OCI-LY7 (cell line): ENCODE measurements at regions not wholly inside any gene's neighbourhood (a gene's known extent, or its start where the extent isn't known, plus 50 kb on each side); places are given as distances from the start of the nearest gene placed in this dataset.

ENCODE experiments used
- BruUV-seq: library from RNA; stranded (reverse); fragments of 400-500 nt; replicated peaks from 2 replicates; lab custom pipeline; 2021; lab: Mats Ljungman, UMichigan
- CTCF ChIA-PET: fragments of 300-600 bp; sonication (Branson Sonifier 250); formaldehyde crosslinking; loops from one replicate; lab custom pipeline; 2022; ENCODE audit warnings: antibody characterized with exemption; ENCODE audit not compliant: unreplicated experiment; lab: Charles Lee
- POLR2A ChIA-PET: fragments of 300-600 bp; sonication (Branson Sonifier 250); formaldehyde crosslinking; loops from one replicate; lab custom pipeline; 2022; ENCODE audit warnings: antibody characterized with exemption; lab: Charles Lee
- DNase-seq: peaks from one replicate; pipeline ENCODE4 v3.0.0-alpha.2; 2015; ENCODE audit warnings: low spot score
- H2AFZ ChIP-seq: fragments of 200-600 bp; sonication (generic), shearing (Covaris generic); 2 replicates; pipeline ENCODE4 v1.6.1; 2014; ENCODE audit warnings: mild to moderate bottlenecking, antibody characterized with exemption, low read length, moderate library complexity
- H3K27ac ChIP-seq: fragments of 200-600 bp; sonication (generic); 2 replicates; pipeline ENCODE4 v1.5.1; 2014; ENCODE audit warnings: mixed run types, low read depth, mild to moderate bottlenecking, moderate library complexity, low read length, inconsistent platforms; ENCODE audit not compliant: poor library complexity, severe bottlenecking
- H3K36me3 ChIP-seq: fragments of 200-600 bp; sonication (generic); 2 replicates; pipeline ENCODE4 v1.6.1; 2014; ENCODE audit warnings: mild to moderate bottlenecking, antibody characterized with exemption, low read length, moderate library complexity, mixed read lengths; ENCODE audit not compliant: insufficient read depth
- H3K4me1 ChIP-seq: fragments of 200-600 bp; sonication (generic); 2 replicates; pipeline ENCODE4 v1.5.1; 2014; ENCODE audit warnings: mild to moderate bottlenecking, low read length; ENCODE audit not compliant: insufficient read depth, poor library complexity, severe bottlenecking
- H3K4me2 ChIP-seq: fragments of 200-600 bp; sonication (generic); 2 replicates; pipeline ENCODE4 v1.6.1; 2014; ENCODE audit warnings: mild to moderate bottlenecking, low read length
- H3K4me3 ChIP-seq: fragments of 200-600 bp; sonication (generic); 2 replicates; pipeline ENCODE4 v1.5.1; 2014; ENCODE audit warnings: mild to moderate bottlenecking, low read depth, low read length; ENCODE audit not compliant: poor library complexity, severe bottlenecking
- H3K79me2 ChIP-seq: fragments of 200-600 bp; sonication (generic); 2 replicates; pipeline ENCODE4 v1.6.1; 2016; ENCODE audit warnings: low read depth, mild to moderate bottlenecking, low read length, moderate library complexity, mixed read lengths; ENCODE audit not compliant: insufficient read depth
- H3K9me2 ChIP-seq: fragments of 200-600 bp; sonication (generic); 2 replicates; pipeline ENCODE4 v1.6.1; 2016; ENCODE audit warnings: mild to moderate bottlenecking, low read length, mixed read lengths; ENCODE audit not compliant: insufficient read depth
- H3K9me3 ChIP-seq: fragments of 200-600 bp; sonication (generic); 2 replicates; pipeline ENCODE4 v1.6.1; 2014; ENCODE audit warnings: mild to moderate bottlenecking, mixed run types, low read length, mixed read lengths
- H4K20me1 ChIP-seq: fragments of 200-600 bp; sonication (generic); 2 replicates; pipeline ENCODE4 v1.6.1; 2014; ENCODE audit warnings: mild to moderate bottlenecking, antibody characterized with exemption, low read length, moderate library complexity, mixed read lengths; ENCODE audit not compliant: insufficient read depth
- EZH2phosphoT487 ChIP-seq: fragments of 200-600 bp; sonication (generic); IDR thresholded peaks from 2 replicates; pipeline ENCODE4 v1.6.1; 2018; ENCODE audit warnings: low read depth, borderline replicate concordance, mild to moderate bottlenecking, mixed run types, antibody characterized with exemption, low read length, moderate library complexity, mixed read lengths
- intact Hi-C: fragments of 100-400 bp; cut with micrococcal nuclease; formaldehyde crosslinking; loops from one replicate; pipeline ENCODE4 v1.10.0; 2022; ENCODE audit not compliant: unreplicated experiment
- TF ChIP-seq, protein P1 (sequence below): fragments of 200-600 bp; sonication (generic); conservative IDR thresholded peaks from 2 replicates; pipeline ENCODE4 v1.5.1; 2014; ENCODE audit warnings: mild to moderate bottlenecking, antibody characterized with exemption, low read length, moderate library complexity, mixed read lengths

DNA sequence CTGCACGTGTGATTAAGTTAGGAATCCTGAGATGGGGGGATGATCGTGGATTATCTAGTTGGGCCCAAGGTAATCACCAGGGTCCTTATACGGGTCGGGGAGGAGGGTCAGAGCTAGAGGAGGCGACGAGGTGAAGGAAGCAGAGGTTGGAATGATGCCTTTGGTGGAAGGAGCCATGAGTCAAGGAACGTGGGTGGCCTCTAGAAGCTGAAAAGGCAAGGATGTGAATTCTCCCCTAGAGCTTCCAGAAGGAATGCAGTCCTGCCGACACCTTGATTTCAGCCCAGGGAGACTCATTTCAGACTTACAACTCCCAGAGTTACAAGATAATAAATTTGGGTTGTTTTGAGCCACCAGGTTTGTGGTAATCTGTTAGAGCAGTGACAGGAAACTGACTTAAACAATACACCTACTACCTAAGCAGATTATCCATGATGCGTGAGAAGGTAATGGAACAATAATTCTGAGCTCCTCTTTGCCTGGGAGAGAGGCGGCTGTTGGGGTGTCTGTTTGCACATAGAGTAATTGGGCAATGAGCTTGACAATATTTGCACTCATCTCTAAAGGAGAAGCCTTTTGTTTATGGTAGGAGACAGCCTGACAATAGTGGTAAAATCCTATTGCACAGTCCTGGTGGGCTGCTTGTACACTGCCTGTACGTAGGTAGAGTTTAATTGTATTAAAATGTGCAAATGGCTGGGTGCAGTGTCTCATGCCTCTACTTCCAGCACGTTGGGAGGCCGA, 129.3 kb upstream of the IER5L start:
- H3K4me2 ChIP-seq: no peak overlapping the region
- H3K27ac ChIP-seq: no peak overlapping the region
- no peaks in the 10 kb centered on the region for H4K20me1 ChIP-seq
- BruUV-seq: no TSS peak
- POLR2A ChIA-PET: interaction anchor here (0.6 to 1.3 kb wide), 4 partner anchors 10 to 1736 kb away, joined by 3 to 4 read pairs (median 3); no protein-coding TSS in a partner anchor
- H3K9me2 ChIP-seq: no peaks in the 10 kb centered on the region
- intact Hi-C loops: no loop called here
- H3K9me3 ChIP-seq: peaks cover 2% of the 10 kb centered on the region
- no peaks in the 10 kb centered on the region for H3K4me1 ChIP-seq
- DNase-seq: no peak
- no peaks in the 10 kb centered on the region for H3K36me3 ChIP-seq
- CTCF ChIA-PET: interaction anchor here (0.5 kb wide), 1 partner anchor 12 kb away, joined by 3 read pairs; no protein-coding TSS in a partner anchor
- H3K79me2 ChIP-seq: no peaks in the 10 kb centered on the region
- no peak overlapping the region for H3K4me3 ChIP-seq
- TF ChIP-seq, protein P1, sequence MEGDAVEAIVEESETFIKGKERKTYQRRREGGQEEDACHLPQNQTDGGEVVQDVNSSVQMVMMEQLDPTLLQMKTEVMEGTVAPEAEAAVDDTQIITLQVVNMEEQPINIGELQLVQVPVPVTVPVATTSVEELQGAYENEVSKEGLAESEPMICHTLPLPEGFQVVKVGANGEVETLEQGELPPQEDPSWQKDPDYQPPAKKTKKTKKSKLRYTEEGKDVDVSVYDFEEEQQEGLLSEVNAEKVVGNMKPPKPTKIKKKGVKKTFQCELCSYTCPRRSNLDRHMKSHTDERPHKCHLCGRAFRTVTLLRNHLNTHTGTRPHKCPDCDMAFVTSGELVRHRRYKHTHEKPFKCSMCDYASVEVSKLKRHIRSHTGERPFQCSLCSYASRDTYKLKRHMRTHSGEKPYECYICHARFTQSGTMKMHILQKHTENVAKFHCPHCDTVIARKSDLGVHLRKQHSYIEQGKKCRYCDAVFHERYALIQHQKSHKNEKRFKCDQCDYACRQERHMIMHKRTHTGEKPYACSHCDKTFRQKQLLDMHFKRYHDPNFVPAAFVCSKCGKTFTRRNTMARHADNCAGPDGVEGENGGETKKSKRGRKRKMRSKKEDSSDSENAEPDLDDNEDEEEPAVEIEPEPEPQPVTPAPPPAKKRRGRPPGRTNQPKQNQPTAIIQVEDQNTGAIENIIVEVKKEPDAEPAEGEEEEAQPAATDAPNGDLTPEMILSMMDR: no peak
- TF ChIP-seq EZH2phosphoT487: no peak
- no peak overlapping the region for H2AFZ ChIP-seq

DNA sequence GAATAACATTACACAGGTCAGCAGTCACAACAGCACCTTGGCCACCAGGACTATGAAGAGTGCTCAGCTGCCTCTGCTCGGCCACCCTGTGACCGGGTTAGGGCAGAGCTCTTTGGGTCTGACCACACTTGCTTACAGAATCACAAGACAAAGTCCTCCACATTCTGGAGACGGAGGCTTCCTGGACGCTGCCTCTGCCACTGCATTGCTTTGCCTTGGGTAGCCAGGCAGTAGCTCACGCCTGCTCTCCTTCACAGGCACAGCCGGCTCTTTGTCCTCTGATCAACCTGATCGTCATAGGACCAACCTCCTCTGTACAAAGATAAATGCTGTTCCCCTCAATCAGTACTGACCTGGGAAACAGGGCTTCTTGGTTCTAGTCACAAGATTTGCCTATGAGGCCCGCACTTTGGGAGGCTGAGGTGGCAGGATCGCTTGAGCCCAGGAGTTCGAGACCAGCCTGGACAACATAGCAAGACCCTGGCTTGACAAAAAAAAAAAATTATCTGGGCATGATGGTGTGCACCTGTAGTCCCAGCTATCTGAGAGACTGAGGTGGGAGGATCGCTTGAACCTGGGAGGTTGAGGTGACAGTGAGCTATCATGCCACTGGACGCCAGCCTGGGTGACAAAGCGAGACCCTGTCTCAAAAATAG, 128.4 kb upstream of the IER5L start:
- no peak overlapping the region for H3K27ac ChIP-seq
- H3K36me3 ChIP-seq: no peaks in the 10 kb centered on the region
- POLR2A ChIA-PET: interaction anchor here (0.6 to 1.3 kb wide), 3 partner anchors 11 to 188 kb away, joined by 3 to 4 read pairs (median 4); no protein-coding TSS in a partner anchor
- no peaks in the 10 kb centered on the region for H3K79me2 ChIP-seq
- H3K4me3 ChIP-seq: no peak overlapping the region
- CTCF ChIA-PET: interaction anchor here (0.5 kb wide), 1 partner anchor 13 kb away, joined by 3 read pairs; no protein-coding TSS in a partner anchor
- no peaks in the 10 kb centered on the region for H3K9me2 ChIP-seq
- H4K20me1 ChIP-seq: no peaks in the 10 kb centered on the region
- no peak overlapping the region for H2AFZ ChIP-seq
- no TSS peak for BruUV-seq
- H3K4me2 ChIP-seq: no peak overlapping the region
- no peaks in the 10 kb centered on the region for H3K4me1 ChIP-seq
- TF ChIP-seq EZH2phosphoT487: no peak
- TF ChIP-seq, protein P1: no peak
- intact Hi-C loops: no loop called here
- no peak for DNase-seq
- peaks cover 9% of the 10 kb centered on the region for H3K9me3 ChIP-seq
